AG08395 (cell line): ENCODE measurements at regions not wholly inside any gene's neighbourhood (a gene's known extent, or its start where the extent isn't known, plus 50 kb on each side); places are given as distances from the start of the nearest gene placed in this dataset.
"Not testable (repeated sequence)": the region's sequence is repeated elsewhere in the genome, so short reads cannot be mapped to it uniquely, and the experiment has no call there.

ENCODE experiments used
- DNase-seq: peaks from one replicate; pipeline ENCODE4 v3.0.0; 2012; ENCODE audit warnings: mixed read lengths, low spot score

DNA sequence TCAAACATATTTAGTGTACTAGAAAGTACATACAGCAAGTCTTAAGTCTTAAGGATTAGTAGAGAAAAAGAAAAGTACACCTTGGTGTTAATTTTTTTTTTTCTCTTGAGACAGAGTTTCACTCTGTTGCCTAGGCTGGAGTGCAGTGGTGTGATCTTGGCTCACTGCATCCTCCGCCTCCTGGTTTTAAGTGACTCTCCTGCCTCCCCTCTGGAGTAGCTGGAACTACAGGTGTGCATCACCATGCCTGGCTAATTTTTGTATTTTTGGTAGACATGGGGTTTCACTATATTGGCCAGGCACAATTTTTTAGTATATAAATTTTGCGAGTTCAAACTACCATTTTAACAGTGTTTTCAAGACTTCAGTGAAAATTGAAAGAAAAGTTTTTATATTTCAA lies 1941.1 kb upstream of the CDH6 start:
- no peak for DNase-seq

GRCh38 chr5:29247346-29248028 lies 1946.0 kb upstream of the CDH6 start:
- DNase-seq, result no peak

DNA sequence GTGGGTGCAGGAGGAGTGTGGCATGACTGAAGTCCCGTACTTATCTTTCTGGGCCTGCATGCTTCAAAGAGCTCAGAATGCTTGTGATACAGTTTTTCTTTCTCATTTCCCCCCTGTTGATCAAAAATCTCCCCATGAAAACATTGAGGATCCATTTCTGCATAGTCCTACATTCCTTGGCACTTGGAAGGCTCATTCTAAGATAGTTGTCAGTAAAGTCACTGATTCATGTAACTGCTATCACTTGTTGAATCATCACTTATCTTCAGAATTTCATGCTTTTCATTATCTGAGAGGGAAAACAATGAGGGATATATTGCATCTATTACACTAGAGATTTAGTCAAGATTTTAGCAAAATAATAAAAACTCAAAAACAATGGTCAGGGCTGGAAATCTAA lies 1953.1 kb upstream of the CDH6 start:
- no peak for DNase-seq

- DNase-seq, result no peak
These were observed 1953.9 kb upstream of the CDH6 start for GRCh38 chr5:29239606-29240005.

GRCh38 chr5:29238115-29238514 lies 1955.4 kb upstream of the CDH6 start:
- DNase-seq, result no peak

- no peak for DNase-seq
These were observed 1962.3 kb upstream of the CDH6 start for GRCh38 chr5:29231154-29231553.

DNA sequence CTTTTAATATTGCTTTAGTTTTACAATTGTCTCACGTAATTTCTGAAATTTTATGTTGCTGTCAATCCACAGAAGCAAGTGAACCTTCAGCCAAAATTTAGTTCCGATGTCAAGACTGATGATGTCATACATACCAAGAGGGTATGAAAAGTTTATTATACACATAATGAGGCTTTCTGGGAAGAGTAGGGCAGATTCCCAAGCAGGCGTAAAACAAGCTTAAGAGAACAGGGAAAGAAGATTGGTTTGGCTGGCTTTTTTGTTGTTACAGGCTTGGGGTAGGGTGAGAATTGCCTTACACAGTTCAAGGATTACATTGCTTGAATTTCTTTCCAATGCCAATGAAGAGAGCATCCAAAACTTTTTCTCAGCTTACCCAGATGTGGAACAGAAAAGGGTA lies 1962.9 kb upstream of the CDH6 start:
- no peak for DNase-seq

DNA sequence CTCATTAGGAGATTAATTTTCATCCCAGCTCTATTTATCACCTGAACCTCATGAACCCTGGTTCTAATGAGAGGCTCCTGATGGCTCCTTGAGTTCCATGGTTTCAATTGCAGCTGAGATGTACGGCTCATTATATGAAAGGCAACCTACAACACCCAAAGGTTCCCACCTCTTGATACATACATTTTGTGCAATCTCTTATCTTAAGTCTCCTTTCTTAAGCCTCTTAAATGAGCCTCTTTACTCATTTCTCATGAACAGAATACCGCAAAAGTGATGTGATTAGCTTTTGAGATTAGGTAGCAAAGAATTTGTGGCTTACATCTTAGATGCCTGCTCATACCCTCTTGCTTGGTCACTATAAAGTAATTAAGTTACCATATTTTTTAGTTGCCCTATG lies 1964.0 kb upstream of the CDH6 start:
- no peak for DNase-seq

GRCh38 chr5:29218138-29218537 lies 1975.3 kb upstream of the CDH6 start:
- no peak for DNase-seq

GRCh38 chr5:29214839-29215238 lies 1978.6 kb upstream of the CDH6 start:
- no peak for DNase-seq

DNA sequence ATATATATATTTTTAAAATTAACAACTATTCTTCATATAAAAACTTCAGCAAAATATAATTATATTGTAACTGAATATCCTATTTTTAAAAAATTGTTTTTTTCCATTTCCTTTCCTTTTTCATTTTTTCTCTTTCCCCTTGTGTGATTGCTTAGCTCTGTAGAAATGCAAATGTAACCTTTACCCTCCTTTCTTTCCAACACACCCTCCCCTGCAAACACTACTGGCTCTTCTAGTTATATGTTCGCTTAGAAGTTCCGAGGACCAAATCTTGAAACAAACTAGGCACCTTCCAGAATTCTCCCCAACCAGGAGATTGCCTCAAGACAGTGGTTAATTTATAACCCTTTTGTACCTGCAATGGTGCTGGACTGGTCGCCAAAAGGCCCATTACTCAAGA lies 1980.0 kb upstream of the CDH6 start:
- DNase-seq, result no peak

- DNase-seq, result no peak
These were observed 1985.5 kb upstream of the CDH6 start for GRCh38 chr5:29208024-29208423.

- no peak for DNase-seq
These were observed 1990.4 kb upstream of the CDH6 start for GRCh38 chr5:29203049-29203448.

DNA sequence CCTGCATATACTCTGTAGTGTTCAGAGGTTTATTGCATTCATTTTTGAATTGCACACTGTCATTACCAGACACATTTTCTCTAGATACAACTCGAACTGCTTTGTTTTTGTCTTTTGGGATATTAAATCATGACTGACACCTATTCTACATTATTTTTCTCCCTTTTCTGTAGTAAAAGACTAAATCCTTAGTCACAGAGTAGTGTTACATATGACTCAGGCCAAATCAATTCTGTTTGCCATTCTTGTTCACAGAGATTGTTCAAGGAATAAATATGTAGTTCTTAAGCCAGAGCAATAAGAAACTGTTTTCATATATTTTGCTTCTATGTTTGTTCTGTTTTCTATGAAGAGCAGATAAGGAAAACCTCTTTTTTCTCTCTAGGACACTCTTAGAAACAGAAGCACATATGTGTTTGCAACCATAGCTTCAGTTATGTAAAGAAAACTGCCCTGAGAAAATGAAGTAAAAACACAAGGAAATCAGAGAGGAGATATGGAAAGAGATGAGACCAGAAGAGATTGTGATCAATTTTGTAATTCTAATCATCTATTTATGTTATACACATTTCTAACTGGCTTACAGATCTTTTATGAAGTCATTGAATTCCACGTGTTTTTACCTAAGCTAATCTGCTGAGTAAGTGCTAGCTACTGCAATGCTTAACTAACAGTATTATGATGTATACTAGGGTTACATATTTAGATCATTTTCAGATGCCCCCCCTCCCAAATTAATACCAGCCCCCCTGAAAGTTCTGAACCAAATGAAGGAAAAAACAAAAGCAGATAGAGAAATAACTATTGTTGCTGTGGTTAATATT lies 1995.6 kb upstream of the CDH6 start:
- no peak for DNase-seq

- no peak for DNase-seq
These were observed 1999.5 kb upstream of the CDH6 start for GRCh38 chr5:29193972-29194371.

DNA sequence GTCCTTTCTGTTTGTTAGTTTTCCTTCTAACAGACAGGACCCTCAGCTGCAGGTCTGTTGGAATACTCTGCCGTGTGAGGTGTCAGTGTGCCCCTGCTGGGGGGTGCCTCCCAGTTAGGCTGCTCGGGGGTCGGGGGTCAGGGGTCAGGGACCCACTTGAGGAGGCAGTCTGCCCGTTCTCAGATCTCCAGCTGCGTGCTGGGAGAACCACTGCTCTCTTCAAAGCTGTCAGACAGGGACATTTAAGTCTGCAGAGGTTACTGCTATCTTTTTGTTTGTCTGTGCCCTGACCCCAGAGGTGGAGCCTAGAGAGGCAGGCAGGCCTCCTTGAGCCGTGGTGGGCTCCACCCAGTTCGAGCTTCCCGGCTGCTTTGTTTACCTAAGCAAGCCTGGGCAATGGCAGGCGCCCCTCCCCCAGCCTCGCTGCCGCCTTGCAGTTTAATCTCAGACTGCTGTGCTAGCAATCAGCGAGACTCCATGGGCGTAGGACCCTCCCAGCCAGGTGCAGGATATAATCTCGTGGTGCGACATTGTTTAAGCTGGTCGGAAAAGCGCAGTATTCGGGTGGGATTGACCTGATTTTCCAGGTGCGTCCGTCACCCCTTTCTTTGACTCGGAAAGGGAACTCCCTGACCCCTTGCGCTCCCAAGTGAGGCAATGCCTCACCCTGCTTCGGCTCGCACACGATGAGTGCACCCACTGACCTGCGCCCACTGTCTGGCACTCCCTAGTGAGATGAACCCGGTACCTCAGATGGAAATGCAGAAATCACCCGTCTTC lies 2002.0 kb upstream of the CDH6 start:
- DNase-seq, result not testable (repeated sequence)

DNA sequence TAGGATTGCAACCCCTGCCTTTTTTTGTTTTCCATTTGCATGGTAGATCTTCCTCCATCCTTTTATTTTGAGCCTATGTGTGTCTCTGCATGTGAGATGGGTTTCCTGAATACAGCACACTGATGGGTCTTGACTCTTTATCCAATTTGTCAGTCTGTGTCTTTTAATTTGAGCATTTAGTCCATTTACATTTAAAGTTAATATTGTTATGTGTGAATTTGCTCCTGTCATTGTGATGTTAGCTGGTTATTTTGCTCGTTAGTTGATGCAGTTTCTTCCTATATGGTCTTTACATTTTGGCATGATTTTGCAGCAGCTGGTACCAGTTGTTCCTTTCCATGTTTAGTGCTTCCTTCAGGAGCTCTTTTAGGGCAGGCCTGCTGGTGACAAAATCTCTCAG lies 2003.1 kb upstream of the CDH6 start:
- not testable (repeated sequence) for DNase-seq

- DNase-seq, result not testable (repeated sequence)
These were observed 2007.1 kb upstream of the CDH6 start for GRCh38 chr5:29186380-29186779.

- DNase-seq, result no peak
These were observed 2007.9 kb upstream of the CDH6 start for GRCh38 chr5:29185558-29185957.

DNA sequence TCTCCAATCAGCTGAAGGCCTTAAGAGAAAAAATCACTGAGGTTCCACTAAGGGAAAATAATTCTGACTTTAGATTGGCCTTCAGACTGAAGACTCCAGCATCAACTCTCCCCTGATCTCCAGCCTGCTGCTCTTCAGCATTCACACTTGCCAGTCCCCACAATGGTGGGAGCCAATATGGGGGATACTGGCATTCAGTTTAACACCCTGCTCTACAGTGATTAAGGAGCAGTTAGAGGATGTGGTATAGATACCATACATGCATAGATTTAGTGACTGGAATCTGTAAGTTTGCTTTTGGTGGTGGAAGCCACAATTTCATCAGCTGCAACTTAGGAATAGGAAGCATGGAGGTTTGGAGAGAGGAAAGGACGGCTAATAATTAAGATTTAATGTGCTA lies 2017.7 kb upstream of the CDH6 start:
- DNase-seq, result no peak

- no peak for DNase-seq
These were observed 2022.9 kb upstream of the CDH6 start for GRCh38 chr5:29170599-29170998.

GRCh38 chr5:29169886-29170285 lies 2023.6 kb upstream of the CDH6 start:
- DNase-seq, result no peak

DNA sequence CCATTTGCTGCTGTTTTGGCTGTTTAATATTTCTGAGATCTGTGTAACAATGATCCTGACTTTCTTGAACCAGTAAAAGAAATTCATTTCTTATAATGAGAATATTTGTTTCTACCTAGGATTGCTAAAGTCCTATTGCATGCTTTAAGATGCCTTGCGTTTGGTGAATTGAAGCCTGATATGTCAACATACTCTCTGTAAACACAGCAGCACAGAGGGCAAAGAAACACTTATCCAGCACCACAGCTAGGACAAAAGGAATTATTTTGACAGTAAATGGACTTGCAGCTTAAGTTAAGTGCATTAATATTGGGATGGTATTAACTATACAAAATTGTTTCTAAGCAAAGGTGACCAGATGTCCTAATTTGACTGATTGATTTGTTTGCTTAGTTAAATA lies 2031.2 kb upstream of the CDH6 start:
- no peak for DNase-seq
